Activated CD4-positive, alpha-beta T cell treated with anti-CD3 and anti-CD28 coated beads for 36 hours (primary cell): ENCODE measurements at regions not wholly inside any gene's neighbourhood (a gene's known extent, or its start where the extent isn't known, plus 50 kb on each side); places are given as distances from the start of the nearest gene placed in this dataset.

ENCODE experiments used
- ATAC-seq: fragments of 200-7000 bp; cut with Tn5 transposase; one replicate; pipeline ENCODE4 v1.10.0; 2021; ENCODE audit warnings: mild to moderate bottlenecking, moderate library complexity
- CTCF ChIA-PET: fragments of 350-600 bp; sonication (Branson Sonifier 250); formaldehyde crosslinking; loops from one replicate; lab custom pipeline; 2021; ENCODE audit warnings: antibody characterized with exemption; lab: Charles Lee
- POLR2A ChIA-PET: fragments of 350-600 bp; sonication (Branson Sonifier 250); formaldehyde crosslinking; loops from one replicate; lab custom pipeline; 2021; ENCODE audit warnings: antibody characterized with exemption, inconsistent platforms; lab: Charles Lee
- DNase-seq: peaks from one replicate; pipeline ENCODE4 v3.0.0-alpha.2; 2020
- H3K27ac Mint-ChIP-seq: one replicate; pipeline ENCODE4 v1.8.0; 2021; ENCODE audit warnings: mixed read lengths
- H3K27me3 Mint-ChIP-seq: one replicate; pipeline ENCODE4 v1.8.0; 2021; ENCODE audit warnings: mixed read lengths
- H3K36me3 Mint-ChIP-seq: one replicate; pipeline ENCODE4 v1.8.0; 2021; ENCODE audit warnings: low read depth, mixed read lengths
- H3K4me1 Mint-ChIP-seq: one replicate; pipeline ENCODE4 v1.8.0; 2021; ENCODE audit warnings: mixed read lengths
- H3K4me3 Mint-ChIP-seq: one replicate; pipeline ENCODE4 v1.8.0; 2021; ENCODE audit warnings: mild to moderate bottlenecking, moderate library complexity, mixed read lengths
- H3K9me3 Mint-ChIP-seq: one replicate; pipeline ENCODE4 v1.8.0; 2021; ENCODE audit warnings: low read depth, mixed read lengths
- intact Hi-C, 2 experiments: fragments of 100-400 bp; cut with DNase I in 1 of 2; cut with micrococcal nuclease in 1 of 2; formaldehyde crosslinking; loops; one replicate each; pipeline versions ENCODE4 v1.14.2 to v1.15.1; 2022 to 2024; cut with DNase I, micrococcal nuclease

DNA sequence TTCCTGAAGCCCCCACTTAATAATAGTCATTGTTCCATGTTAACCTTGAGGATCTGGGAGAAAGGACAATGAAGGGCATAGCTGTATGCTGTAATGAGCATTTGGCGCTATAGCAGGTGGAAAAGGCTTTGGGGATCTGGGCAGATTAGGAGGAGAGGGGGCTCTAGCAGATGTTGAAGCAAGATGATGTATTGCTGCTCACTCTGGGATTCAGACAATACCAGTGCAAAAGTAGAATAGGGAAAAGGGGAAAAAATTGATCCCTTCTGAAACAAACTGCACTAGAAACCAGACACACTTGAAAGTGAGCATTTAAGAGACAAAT, 575.3 kb upstream of the MEF2C start:
- no peaks in the 10 kb centered on the region for H3K4me1 Mint-ChIP-seq
- POLR2A ChIA-PET: no interaction called here
- H3K36me3 Mint-ChIP-seq: no peaks in the 10 kb centered on the region
- DNase-seq: no peak
- H3K4me3 Mint-ChIP-seq: no peak overlapping the region
- H3K27ac Mint-ChIP-seq: no peak overlapping the region
- H3K27me3 Mint-ChIP-seq: peaks cover 2% of the 10 kb centered on the region
- no peak for ATAC-seq
- no peaks in the 10 kb centered on the region for H3K9me3 Mint-ChIP-seq
- intact Hi-C loops: no loop called here
- CTCF ChIA-PET: no interaction called here

- ATAC-seq (no peak), DNase-seq (no peak)
- H3K27ac Mint-ChIP-seq: no peak overlapping the region
- ChIA-PET POLR2A (no interaction called here), CTCF (no interaction called here)
- no peaks in the 10 kb centered on the region for H3K36me3 Mint-ChIP-seq
- no peaks in the 10 kb centered on the region for H3K9me3 Mint-ChIP-seq
- peaks cover 2% of the 10 kb centered on the region for H3K27me3 Mint-ChIP-seq
- intact Hi-C loops: no loop called here
- no peaks in the 10 kb centered on the region for H3K4me1 Mint-ChIP-seq
- H3K4me3 Mint-ChIP-seq: no peak overlapping the region
These were observed 574.7 kb upstream of the MEF2C start for GRCh38 chr5:89457411-89458331.

- Mint-ChIP-seq H3K36me3 (no peaks in the 10 kb centered on the region), H3K27ac (no peak overlapping the region), H3K4me1 (no peaks in the 10 kb centered on the region), H3K9me3 (no peaks in the 10 kb centered on the region), H3K27me3 (peaks cover 2% of the 10 kb centered on the region), H3K4me3 (no peak overlapping the region)
- ATAC-seq (no peak), DNase-seq (no peak)
- ChIA-PET CTCF (no interaction called here), POLR2A (no interaction called here)
- intact Hi-C loops: no loop called here
These were observed 569.1 kb upstream of the MEF2C start for GRCh38 chr5:89452081-89452480.

DNA sequence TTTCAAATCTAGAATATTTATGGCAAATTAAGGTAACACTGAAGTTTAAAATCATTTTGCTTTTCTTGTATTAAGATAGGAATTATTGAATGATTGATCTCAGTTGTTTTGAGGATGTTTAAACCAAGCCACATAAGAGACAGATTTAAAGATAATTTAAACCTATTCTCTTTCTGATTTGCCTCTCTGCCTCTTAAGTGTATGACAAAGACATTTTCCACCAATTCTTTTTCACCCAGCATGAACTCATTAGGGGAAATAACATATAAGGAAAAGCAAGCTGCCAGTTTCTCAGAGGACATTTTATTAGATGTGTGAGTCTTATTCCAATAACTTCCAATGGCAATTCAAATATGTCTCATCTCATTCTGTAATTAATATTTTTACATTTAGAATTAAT, 568.3 kb upstream of the MEF2C start:
- no peaks in the 10 kb centered on the region for H3K9me3 Mint-ChIP-seq
- POLR2A ChIA-PET: no interaction called here
- CTCF ChIA-PET: no interaction called here
- H3K4me3 Mint-ChIP-seq: no peak overlapping the region
- H3K27me3 Mint-ChIP-seq: peaks cover 2% of the 10 kb centered on the region
- DNase-seq (no peak), ATAC-seq (no peak)
- no peak overlapping the region for H3K27ac Mint-ChIP-seq
- no peaks in the 10 kb centered on the region for H3K4me1 Mint-ChIP-seq
- no peaks in the 10 kb centered on the region for H3K36me3 Mint-ChIP-seq
- intact Hi-C loops: no loop called here

- ChIA-PET CTCF (no interaction called here), POLR2A (no interaction called here)
- H3K27ac Mint-ChIP-seq: no peak overlapping the region
These were observed 567.2 kb upstream of the MEF2C start for GRCh38 chr5:89450149-89450538.

GRCh38 chr5:89449392-89450148, 566.6 kb upstream of the MEF2C start:
- Mint-ChIP-seq H3K4me1 (no peaks in the 10 kb centered on the region), H3K27ac (no peak overlapping the region), H3K36me3 (no peaks in the 10 kb centered on the region), H3K9me3 (no peaks in the 10 kb centered on the region), H3K27me3 (peaks cover 2% of the 10 kb centered on the region), H3K4me3 (no peak overlapping the region)
- no peak for DNase-seq
- POLR2A ChIA-PET: no interaction called here
- no peak for ATAC-seq
- CTCF ChIA-PET: no interaction called here
- intact Hi-C loops: no loop called here

More at GRCh38 chr5:89450149-89450538, 567.2 kb upstream of the MEF2C start:
- intact Hi-C loops: no loop called here
- no peak overlapping the region for H3K4me3 Mint-ChIP-seq
- H3K9me3 Mint-ChIP-seq: no peaks in the 10 kb centered on the region
- ATAC-seq: no peak
- no peak for DNase-seq
- H3K27me3 Mint-ChIP-seq: peaks cover 2% of the 10 kb centered on the region
- H3K4me1 Mint-ChIP-seq: no peaks in the 10 kb centered on the region
- H3K36me3 Mint-ChIP-seq: no peaks in the 10 kb centered on the region

DNA sequence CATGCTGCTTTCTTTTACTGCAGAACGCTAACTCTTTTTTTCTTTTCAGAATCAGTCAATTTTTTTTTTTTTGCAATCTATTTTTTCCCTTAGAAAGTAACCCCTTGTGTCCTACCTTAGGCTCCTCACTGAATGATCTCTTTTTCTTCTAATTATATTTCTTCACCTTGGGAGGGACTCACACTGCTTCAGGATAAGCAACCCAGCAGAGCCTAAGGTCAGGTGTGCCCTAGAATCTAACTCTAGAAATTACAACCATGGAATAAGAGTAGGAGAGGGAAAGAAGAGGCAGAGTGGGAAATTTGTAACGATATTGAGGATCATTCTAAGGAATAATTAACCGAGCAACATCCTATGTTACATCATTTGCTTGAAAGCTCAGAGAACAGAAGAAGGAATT, 564.0 kb upstream of the MEF2C start:
- Mint-ChIP-seq H3K9me3 (no peaks in the 10 kb centered on the region), H3K4me3 (no peak overlapping the region), H3K27ac (no peak overlapping the region), H3K36me3 (no peaks in the 10 kb centered on the region), H3K4me1 (no peaks in the 10 kb centered on the region), H3K27me3 (no peaks in the 10 kb centered on the region)
- ChIA-PET POLR2A (no interaction called here), CTCF (no interaction called here)
- DNase-seq (no peak), ATAC-seq (no peak)
- intact Hi-C loops: no loop called here

DNA sequence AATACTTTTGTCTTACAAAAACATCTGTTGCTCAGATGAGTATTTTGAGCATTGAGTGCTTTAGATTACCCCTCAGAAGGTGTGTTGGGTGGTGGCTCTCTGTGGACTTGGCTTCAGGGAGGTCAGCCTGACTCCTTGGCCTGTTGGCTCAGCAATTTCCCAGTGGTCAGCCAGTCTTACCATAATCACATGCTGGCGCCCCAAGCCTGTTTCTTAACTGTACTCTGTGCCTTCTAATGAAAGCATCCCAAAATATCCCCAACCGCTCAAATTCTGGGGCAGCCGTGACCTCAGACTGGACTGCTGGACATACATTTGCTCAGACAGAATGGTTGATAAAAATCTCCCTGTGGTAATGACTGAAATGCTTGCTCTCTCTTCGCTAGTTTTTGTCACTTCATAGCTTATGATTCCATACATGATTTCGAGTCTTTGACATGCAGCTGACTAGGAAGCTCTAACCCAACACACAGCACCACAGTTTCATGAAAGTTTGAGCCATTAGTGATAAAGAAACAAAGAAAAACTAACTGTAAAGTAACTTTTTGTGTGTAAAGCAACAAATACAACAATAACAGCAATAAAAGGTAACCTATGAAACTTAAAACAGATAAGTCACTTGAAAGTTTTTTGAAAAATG, 562.2 kb upstream of the MEF2C start:
- intact Hi-C loops: no loop called here
- no peaks in the 10 kb centered on the region for H3K27me3 Mint-ChIP-seq
- no peaks in the 10 kb centered on the region for H3K36me3 Mint-ChIP-seq
- H3K9me3 Mint-ChIP-seq: no peaks in the 10 kb centered on the region
- ChIA-PET POLR2A (no interaction called here), CTCF (no interaction called here)
- no peaks in the 10 kb centered on the region for H3K4me1 Mint-ChIP-seq
- no peak for DNase-seq
- no peak overlapping the region for H3K4me3 Mint-ChIP-seq
- no peak overlapping the region for H3K27ac Mint-ChIP-seq
- no peak for ATAC-seq

GRCh38 chr5:89444088-89444487, 561.1 kb upstream of the MEF2C start:
- ChIA-PET CTCF (no interaction called here), POLR2A (no interaction called here)
- H3K9me3 Mint-ChIP-seq: no peaks in the 10 kb centered on the region
- H3K4me3 Mint-ChIP-seq: no peak overlapping the region
- no peaks in the 10 kb centered on the region for H3K27me3 Mint-ChIP-seq
- ATAC-seq: no peak
- intact Hi-C loops: no loop called here
- H3K4me1 Mint-ChIP-seq: no peaks in the 10 kb centered on the region
- no peak for DNase-seq
- H3K36me3 Mint-ChIP-seq: no peaks in the 10 kb centered on the region
- no peak overlapping the region for H3K27ac Mint-ChIP-seq

DNA sequence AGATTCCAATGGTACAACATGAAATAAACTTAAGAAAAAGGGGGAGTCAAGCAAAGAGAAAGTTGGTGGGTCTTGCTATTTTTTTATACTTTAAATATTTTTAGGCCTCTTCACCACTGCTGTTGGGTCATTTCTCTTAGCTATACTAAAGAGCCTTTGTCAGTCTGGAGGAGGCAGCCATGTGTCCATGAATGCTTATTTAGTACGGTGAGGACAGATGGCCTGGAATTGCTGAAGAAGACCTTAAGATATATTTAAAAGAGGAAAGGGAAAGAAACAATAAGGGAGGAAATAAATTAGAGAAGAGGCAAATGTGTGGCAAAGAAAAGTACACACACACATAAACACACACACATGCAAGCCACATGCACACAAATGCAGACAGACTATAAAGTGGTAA, 560.5 kb upstream of the MEF2C start:
- intact Hi-C loops: no loop called here
- POLR2A ChIA-PET: no interaction called here
- no peaks in the 10 kb centered on the region for H3K4me1 Mint-ChIP-seq

DNA sequence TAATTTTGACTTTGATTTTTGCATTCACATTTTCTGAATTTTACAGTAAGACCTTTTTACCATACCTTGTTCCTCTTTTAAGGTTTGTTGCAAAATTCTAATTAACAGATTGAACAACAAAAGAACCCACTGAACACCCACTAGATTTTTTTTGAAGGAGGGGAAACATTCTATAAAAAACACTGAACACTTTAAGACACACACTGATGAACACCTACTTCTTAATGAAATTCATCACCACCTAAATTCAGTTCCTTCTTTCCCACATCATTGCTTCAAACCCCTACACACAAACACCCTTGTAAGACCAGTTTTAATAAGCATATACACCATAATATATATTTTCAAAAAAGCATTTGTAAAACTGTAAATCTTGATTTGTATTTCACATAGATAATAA, 559.0 kb upstream of the MEF2C start:
- Mint-ChIP-seq H3K27me3 (no peaks in the 10 kb centered on the region), H3K36me3 (no peaks in the 10 kb centered on the region), H3K27ac (no peak overlapping the region), H3K4me1 (no peaks in the 10 kb centered on the region), H3K4me3 (no peak overlapping the region), H3K9me3 (no peaks in the 10 kb centered on the region)
- ChIA-PET CTCF (no interaction called here), POLR2A (no interaction called here)
- ATAC-seq (no peak), DNase-seq (no peak)
- intact Hi-C loops: no loop called here

More for the DNA sequence above, 560.5 kb upstream of the MEF2C start:
- CTCF ChIA-PET: no interaction called here
- Mint-ChIP-seq H3K36me3 (no peaks in the 10 kb centered on the region), H3K27me3 (no peaks in the 10 kb centered on the region), H3K4me3 (no peak overlapping the region), H3K27ac (no peak overlapping the region), H3K9me3 (no peaks in the 10 kb centered on the region)
- ATAC-seq (no peak), DNase-seq (no peak)

DNA sequence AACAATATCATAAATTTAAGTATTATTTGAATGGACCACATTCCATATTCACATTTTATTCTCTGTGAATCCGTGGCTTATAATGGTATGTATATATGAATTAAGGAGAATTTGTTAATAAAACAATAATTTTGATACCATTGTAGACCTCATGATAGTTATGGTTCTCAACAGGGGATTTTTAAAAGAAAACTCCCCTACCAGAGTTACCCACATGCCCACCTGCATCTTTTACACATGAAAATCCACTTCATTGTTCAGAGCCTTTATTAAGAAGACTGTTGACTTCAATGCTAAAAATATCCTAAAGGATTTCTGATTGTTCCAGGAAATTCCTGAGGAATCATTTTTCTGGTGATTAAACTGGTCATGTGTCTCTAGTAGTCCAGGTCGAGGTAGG, 557.7 kb upstream of the MEF2C start:
- Mint-ChIP-seq H3K4me1 (no peaks in the 10 kb centered on the region), H3K27ac (no peak overlapping the region), H3K9me3 (no peaks in the 10 kb centered on the region), H3K4me3 (no peak overlapping the region), H3K36me3 (no peaks in the 10 kb centered on the region), H3K27me3 (no peaks in the 10 kb centered on the region)
- DNase-seq (no peak), ATAC-seq (no peak)
- CTCF ChIA-PET: no interaction called here
- intact Hi-C loops: no loop called here
- POLR2A ChIA-PET: no interaction called here
